Upper lobe of left lung (tissue), 6 donors: ENCODE measurements at regions not wholly inside any gene's neighbourhood (a gene's known extent, or its start where the extent isn't known, plus 50 kb on each side); places are given as distances from the start of the nearest gene placed in this dataset.

Source experiments
- ATAC-seq, 2 donors: fragments of 200-7000 bp; cut with Tn5 transposase; one replicate each; pipeline ENCODE4 v1.9.1; 2022; ENCODE audit warnings: mild to moderate bottlenecking in 2 of 2, moderate library complexity in 2 of 2; ENCODE audit not compliant: low FRiP score in 2 of 2
- DNase-seq, 2 donors: peaks; one replicate each; pipeline ENCODE4 v3.0.0-alpha.2; 2019 to 2020
- H3K27ac ChIP-seq, 4 donors: fragments of 200-600 bp; sonication (generic); one replicate each; pipeline ENCODE4 v1.5.1; 2016 to 2019
- H3K27me3 ChIP-seq, 4 donors: fragments of 200-600 bp; sonication (generic); one replicate each; pipeline ENCODE4 v1.5.1; 2017 to 2019
- H3K36me3 ChIP-seq, 4 donors: fragments of 200-600 bp; sonication (generic); one replicate each; pipeline ENCODE4 v1.5.1; 2016 to 2019
- H3K4me1 ChIP-seq, 4 donors: fragments of 200-600 bp; sonication (generic); one replicate each; pipeline ENCODE4 v1.5.1; 2018 to 2019
- H3K4me3 ChIP-seq, 4 donors: fragments of 200-600 bp; sonication (generic); one replicate each; pipeline ENCODE4 v1.5.1; 2017 to 2019; ENCODE audit warnings: mild to moderate bottlenecking in 2 of 4, moderate library complexity in 1 of 4
- H3K9me3 ChIP-seq, 4 donors: fragments of 200-600 bp; sonication (generic); one replicate each; pipeline ENCODE4 v1.5.1; 2018 to 2019
- CTCF ChIP-seq, 6 experiments: fragments of 450-650 bp in 4 of 6; fragments of 200-600 bp in 2 of 6; sonication (generic) in 2 of 6; IDR thresholded peaks; one replicate each; pipeline ENCODE4 v1.5.1; 2016 to 2019; ENCODE audit warnings: antibody characterized with exemption in 6 of 6
- EP300 ChIP-seq, 4 donors: sonication (generic); formaldehyde crosslinking; IDR thresholded peaks; one replicate each; pipeline ENCODE4 v1.5.1; 2017; ENCODE audit warnings: antibody characterized with exemption in 4 of 4, control low read depth in 2 of 4
- POLR2A ChIP-seq, 4 donors: fragments of 450-650 bp; IDR thresholded peaks; one replicate each; pipeline ENCODE4 v1.5.1; 2016 to 2017; ENCODE audit warnings: antibody characterized with exemption in 4 of 4, mild to moderate bottlenecking in 2 of 4
- POLR2AphosphoS5 ChIP-seq, 2 donors: sonication (generic); formaldehyde crosslinking; IDR thresholded peaks; one replicate each; pipeline ENCODE4 v1.5.1; 2017; ENCODE audit warnings: antibody characterized with exemption in 2 of 2
- WGBS, 2 donors: methylation state at CpG; one replicate each; pipeline ENCODE4 v1.1.5; 2017 to 2018; 5-methylcytosine and 5-hydroxymethylcytosine counted together
- donor health status: DM: no; HTN: no; CAD: no; lungs with moderate emphysema.
- donor health status: DM: no; HTN: yes; CAD: no; lungs with severe emphysema.

GRCh38 chrX:139237141-139237540 lies 293.4 kb upstream of the F9 start:
- Histone ChIP-seq H3K27ac (no peak overlapping the region), H3K9me3 (no peaks in the 10 kb centered on the region), H3K4me3 (no peak overlapping the region), H3K4me1 (no peaks in the 10 kb centered on the region), H3K36me3 (no peaks in the 10 kb centered on the region), H3K27me3 (no peaks in the 10 kb centered on the region)
- no peak for ATAC-seq
- TF ChIP-seq EP300 (IDR thresholded peaks at IDR 0.05): no peak
- no peak for TF ChIP-seq POLR2A (IDR thresholded peaks at IDR 0.05)
- no peak for TF ChIP-seq CTCF (IDR thresholded peaks at IDR 0.05)
- TF ChIP-seq POLR2AphosphoS5 (IDR thresholded peaks at IDR 0.05): no peak
- DNase-seq: no peak
- 87% methylated on average over 1 of the region's 1 CpG; no CpG with 5 or more reads in 1 of the 2 donors for WGBS, 2 donors

- Histone ChIP-seq H3K9me3 (no peaks in the 10 kb centered on the region), H3K36me3 (no peaks in the 10 kb centered on the region), H3K4me1 (no peaks in the 10 kb centered on the region), H3K27me3 (no peaks in the 10 kb centered on the region), H3K27ac (no peak overlapping the region), H3K4me3 (no peak overlapping the region)
- ATAC-seq (no peak), DNase-seq (no peak)
- TF ChIP-seq EP300 (IDR thresholded peaks at IDR 0.05) (no peak), CTCF (IDR thresholded peaks at IDR 0.05) (no peak), POLR2AphosphoS5 (IDR thresholded peaks at IDR 0.05) (no peak), POLR2A (IDR thresholded peaks at IDR 0.05) (no peak)
- 87 to 89% methylated on average over 3 of the region's 3 CpGs for WGBS, 2 donors
Measured at GRCh38 chrX:139234898-139235297, 295.6 kb upstream of the F9 start.

- Histone ChIP-seq H3K4me1 (no peaks in the 10 kb centered on the region), H3K27ac (no peak overlapping the region), H3K9me3 (no peaks in the 10 kb centered on the region), H3K27me3 (no peaks in the 10 kb centered on the region), H3K4me3 (no peak overlapping the region), H3K36me3 (no peaks in the 10 kb centered on the region)
- TF ChIP-seq POLR2AphosphoS5 (IDR thresholded peaks at IDR 0.05) (no peak), CTCF (IDR thresholded peaks at IDR 0.05) (no peak), POLR2A (IDR thresholded peaks at IDR 0.05) (no peak), EP300 (IDR thresholded peaks at IDR 0.05) (no peak)
- no peak for ATAC-seq
- 38 to 42% methylated on average over 5 to 10 of the region's 10 CpGs for WGBS, 2 donors
- DNase-seq: no peak
Measured at GRCh38 chrX:139224953-139225665, 305.4 kb upstream of the F9 start.

- WGBS, 2 donors: 69% methylated on average over 9 of the region's 9 CpGs; no CpG with 5 or more reads in 1 of the 2 donors
- no peak for DNase-seq
- no peak for TF ChIP-seq CTCF (IDR thresholded peaks at IDR 0.05)
- no peak for TF ChIP-seq EP300 (IDR thresholded peaks at IDR 0.05)
- TF ChIP-seq POLR2AphosphoS5 (IDR thresholded peaks at IDR 0.05): no peak
- no peak for TF ChIP-seq POLR2A (IDR thresholded peaks at IDR 0.05)
- Histone ChIP-seq H3K27ac (no peak overlapping the region), H3K4me3 (no peak overlapping the region), H3K36me3 (no peaks in the 10 kb centered on the region), H3K4me1 (no peaks in the 10 kb centered on the region), H3K27me3 (no peaks in the 10 kb centered on the region), H3K9me3 (no peaks in the 10 kb centered on the region)
- no peak for ATAC-seq
Measured at GRCh38 chrX:139222511-139223200, 307.9 kb upstream of the F9 start.
